OCI-LY3 (cell line): ENCODE measurements at regions not wholly inside any gene's neighbourhood (a gene's known extent, or its start where the extent isn't known, plus 50 kb on each side); places are given as distances from the start of the nearest gene placed in this dataset.

Source experiments
- CTCF ChIP-seq: fragments of 200-600, 300-600 bp; sonication (generic); IDR thresholded peaks from 2 replicates; pipeline ENCODE4 v1.5.1; 2014; ENCODE audit warnings: antibody characterized with exemption, low read length, low read depth
- EZH2phosphoT487 ChIP-seq: fragments of 200-600 bp; shearing (Covaris generic); IDR thresholded peaks from 2 replicates; pipeline ENCODE4 v1.6.1; 2018; ENCODE audit warnings: antibody characterized with exemption, mixed run types, low read depth

DNA sequence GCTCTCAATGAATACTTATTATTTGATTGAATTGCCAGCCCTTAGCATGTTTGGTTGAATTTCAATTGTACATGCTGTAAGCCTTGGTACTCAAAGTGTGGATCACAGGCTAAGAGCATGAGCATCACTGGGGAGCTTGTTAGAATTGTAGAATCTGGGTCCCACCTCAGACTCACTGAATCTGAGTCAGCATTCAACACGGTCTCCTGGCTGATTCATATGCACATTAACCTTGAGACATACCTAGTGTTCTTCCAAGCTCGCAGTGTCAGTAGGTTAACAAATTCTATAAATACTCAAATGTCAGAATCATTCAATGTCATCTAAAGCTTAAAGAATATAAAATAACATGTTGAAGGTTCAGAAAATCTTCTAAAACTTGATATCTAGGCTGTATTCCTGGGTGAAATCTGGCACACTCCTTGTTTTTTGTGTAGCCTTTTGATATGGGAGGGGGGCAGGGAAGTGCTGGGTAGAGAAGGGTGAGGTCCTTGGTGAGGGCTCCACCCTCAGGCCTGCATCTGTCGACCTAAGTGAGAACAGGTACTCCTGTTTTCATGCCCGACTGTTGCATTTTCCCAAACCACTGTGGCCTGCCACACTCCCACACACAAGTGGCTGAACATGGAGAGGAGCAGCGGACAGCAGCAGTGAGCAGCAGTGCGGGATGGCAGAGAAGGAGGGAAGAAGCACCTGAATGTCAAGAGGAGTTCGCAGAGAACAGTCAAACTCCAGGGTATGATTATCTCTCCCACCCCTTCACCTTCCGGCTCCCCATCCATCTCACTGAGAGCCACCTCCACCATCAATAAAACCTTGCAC is 529.6 kb upstream of the IGFBP7 start:
- no peak for TF ChIP-seq CTCF
- TF ChIP-seq EZH2phosphoT487: no peak
